HG03439 (cell line): ENCODE measurements at regions not wholly inside any gene's neighbourhood (a gene's known extent, or its start where the extent isn't known, plus 50 kb on each side); places are given as distances from the start of the nearest gene placed in this dataset.

Experiments
- ATAC-seq: cut with Tn5 transposase; IDR thresholded peaks from one replicate; pipeline ENCODE4 v1.9.1; 2021; ENCODE audit warnings: mild to moderate bottlenecking, moderate library complexity; ENCODE audit not compliant: unreplicated experiment

- ATAC-seq = no peak
Measured at GRCh38 chr6:54991761-54992330, 145.3 kb downstream of the FAM83B start.

- ATAC-seq = peak; percentile 53
Measured at GRCh38 chr6:54992789-54993188, 146.2 kb downstream of the FAM83B start.

- no peak for ATAC-seq
Measured at GRCh38 chr6:54993294-54993693, 146.7 kb downstream of the FAM83B start.

DNA sequence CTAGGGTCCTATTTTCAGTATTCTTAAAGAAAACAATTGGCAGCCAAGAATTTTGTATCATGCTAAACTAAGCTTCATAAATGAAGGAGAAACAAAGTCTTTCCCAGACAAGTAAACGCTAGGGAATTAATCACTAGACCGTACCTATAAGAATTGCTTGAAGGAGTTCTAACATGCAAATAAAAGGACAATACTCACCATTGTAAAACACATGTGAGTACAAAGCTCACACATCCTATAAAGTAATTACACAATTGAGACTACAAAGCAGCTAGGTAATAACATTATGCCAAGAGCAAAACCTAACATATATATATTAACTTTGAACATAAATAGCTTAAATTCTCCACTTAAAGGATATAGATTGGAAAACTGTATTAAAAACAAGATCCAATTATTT lies 147.4 kb downstream of the FAM83B start:
- no peak for ATAC-seq

DNA sequence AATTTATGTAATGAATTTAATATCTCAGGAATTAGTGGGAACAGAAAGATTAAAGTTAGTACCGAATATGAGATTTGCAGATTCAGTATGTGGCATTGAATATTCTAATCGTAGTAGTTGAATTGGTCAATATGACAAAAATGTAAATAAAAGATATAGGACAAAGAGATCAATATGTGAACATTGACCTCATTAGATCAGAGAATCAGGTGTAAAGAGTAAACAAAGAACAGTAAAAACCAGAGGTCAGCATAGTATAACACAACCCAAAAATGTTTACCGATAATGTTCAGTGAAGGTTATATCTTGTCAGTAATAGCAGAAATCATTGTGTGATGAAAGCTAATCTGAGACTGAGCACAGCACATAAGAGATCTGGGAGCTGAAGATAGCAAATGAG lies 152.0 kb downstream of the FAM83B start:
- ATAC-seq = no peak

DNA sequence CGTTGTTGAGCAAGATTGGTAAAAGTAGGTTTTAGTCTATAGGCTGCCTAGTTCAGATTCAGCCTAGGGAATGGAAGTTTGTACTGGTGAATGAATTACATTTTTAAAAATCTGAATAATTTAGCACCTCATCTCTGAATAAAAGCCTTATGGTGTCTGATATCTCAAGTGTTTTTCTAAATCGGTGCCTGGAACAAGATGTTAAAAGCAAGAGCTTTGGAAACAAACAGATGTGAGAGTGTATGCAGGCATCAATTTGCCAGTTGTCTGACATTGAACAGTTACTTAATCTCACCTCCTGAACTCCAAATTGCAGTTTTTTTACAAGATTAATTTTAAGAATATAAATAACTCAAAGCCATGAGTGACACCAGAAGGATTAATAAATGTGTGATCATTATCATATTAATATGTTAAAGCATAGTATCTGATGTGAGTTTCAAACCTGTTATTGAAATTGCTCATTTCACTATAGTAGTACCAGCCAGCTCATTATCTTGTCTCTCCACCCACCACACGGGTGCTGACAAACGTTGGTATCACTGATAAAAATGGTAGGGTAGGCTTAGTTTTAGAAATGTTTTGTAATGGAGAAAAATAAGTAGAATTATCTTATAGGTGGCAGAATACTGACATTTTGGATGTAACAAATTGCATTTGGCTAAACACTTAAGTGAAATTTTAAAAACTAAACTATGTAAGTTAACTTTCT lies 157.3 kb downstream of the FAM83B start:
- ATAC-seq = no peak

DNA sequence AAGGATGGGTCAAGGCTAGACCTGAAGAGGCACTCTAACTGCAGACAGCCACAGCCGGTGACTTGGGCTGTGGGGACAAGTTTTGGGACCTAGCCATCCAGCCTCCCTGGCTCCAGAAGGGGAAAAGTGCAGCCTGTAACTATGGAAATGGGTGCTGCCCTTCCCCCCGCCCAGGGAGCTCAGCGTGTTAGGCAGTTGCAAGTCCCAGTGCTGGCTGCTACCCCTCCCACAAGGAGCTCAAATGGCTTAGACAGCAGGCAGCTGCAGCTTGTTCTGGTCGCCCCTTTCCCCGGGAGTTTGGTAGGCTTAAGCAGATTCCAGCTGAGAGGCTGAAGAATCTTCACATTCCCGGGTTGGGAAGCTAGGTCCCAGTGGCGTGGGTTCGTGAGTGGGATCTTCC lies 162.6 kb downstream of the FAM83B start:
- ATAC-seq = no peak

DNA sequence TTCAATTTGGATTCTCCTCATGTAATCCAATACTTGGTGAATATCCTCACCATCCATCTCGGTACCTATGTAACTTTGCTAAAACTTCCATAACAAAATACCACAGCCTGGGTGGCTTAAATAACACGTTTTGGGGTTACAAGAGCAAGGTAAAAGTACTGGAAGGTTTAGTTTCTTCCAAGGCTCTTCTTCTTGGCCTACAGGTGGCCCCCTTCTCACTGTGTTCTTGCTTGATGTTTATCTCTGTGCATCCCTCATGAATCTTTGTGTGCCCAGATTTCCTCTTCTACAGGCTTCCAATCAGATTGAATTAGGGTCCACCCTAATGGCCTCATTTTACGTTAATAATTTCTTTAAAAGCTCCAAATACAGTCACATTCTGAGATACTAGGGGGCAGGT lies 163.3 kb upstream of the HCRTR2 start:
- no peak for ATAC-seq

DNA sequence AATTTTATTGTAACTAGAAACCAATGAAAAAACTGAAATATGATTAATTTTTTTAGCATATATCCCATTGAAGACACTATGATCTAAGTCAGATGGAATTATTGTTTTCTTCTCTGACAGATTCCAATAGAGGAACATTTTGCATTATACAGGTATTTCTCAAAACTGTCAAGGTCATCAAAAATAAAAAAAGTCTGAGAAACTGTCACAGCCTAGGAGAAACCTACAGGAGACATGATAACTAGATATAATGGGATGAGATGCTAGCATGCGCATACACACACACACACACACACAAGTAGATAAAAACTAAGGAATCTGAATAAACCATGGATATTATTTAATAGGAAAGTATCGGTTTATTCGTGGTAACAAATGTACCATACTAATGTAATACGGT lies 161.9 kb upstream of the HCRTR2 start:
- ATAC-seq = no peak

DNA sequence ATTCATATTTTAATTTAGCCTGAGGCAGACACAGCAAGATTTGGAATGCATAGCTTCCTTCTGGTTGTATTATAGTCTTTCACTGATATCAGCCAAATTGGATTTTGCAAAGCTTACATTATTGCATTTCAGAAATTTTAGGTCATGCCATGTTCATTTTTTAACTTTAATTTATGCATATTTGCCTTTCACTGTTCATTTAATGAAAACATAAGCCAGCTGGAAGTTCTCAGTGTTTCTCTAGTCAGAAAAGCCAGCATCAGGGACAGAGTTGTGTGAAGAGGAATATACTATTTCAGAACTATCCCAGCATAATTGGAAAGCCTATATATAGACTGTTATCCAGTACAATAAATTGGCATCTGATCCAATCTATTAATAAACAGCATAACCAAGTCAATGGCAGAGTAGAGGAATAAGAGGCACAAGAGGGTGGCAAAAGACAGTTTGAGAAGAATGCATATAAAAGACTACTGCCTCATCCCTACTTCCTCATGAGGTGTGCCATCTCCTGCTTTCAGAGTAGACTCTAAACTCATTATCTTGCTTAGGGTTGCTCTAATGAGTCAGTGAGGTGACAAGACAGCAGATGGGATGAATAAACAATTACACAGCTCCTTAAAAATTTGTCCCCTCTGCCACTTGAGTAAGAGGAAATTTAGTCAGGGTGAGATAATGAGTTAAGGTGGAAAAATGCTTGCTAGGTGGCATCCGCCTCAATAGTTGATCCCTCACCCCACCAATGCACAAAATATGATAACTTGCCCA lies 159.8 kb upstream of the HCRTR2 start:
- no peak for ATAC-seq

GRCh38 chr6:55016261-55016660 lies 158.1 kb upstream of the HCRTR2 start:
- ATAC-seq = no peak

GRCh38 chr6:55017555-55018300 lies 156.6 kb upstream of the HCRTR2 start:
- no peak for ATAC-seq

DNA sequence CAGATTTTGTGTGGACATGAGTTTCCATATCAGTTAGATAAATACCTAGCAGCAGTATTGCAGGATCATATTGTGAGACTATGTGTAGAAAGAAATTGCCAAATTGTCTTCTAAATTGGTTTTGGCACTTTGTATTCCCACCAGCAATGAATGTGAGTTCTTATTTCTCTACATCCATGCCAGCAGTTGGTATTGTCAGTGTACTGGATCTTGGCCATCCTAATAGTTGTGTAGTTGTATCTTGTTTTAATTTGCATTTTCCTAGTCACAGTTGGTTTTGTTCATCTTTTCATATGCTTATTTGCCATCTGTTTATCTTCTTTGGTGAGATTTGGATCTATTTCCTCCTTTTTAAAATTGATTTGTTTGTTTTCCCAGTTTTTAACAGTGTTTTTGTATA lies 154.7 kb upstream of the HCRTR2 start:
- ATAC-seq = no peak

- no peak for ATAC-seq
Measured at GRCh38 chr6:55023230-55023629, 151.1 kb upstream of the HCRTR2 start.

GRCh38 chr6:55033016-55033546 lies 141.2 kb upstream of the HCRTR2 start:
- no peak for ATAC-seq

DNA sequence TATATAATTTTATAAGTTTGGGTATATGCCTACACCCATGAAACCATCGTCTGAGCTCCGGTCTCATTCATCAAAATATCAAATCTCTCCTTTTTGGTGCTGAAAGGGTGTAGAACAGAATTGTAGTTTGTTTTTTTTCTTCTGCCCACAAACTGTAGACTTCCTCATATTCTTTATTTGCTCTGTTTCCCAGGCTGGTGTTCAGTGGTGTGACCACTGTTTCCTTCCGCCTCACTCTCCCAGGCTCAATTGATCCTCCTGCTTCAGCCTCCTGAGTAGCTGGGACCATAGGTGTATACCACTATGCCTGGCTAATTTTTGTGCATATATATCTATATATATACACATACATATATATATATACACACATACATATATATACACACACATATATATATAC lies 139.6 kb upstream of the HCRTR2 start:
- ATAC-seq = no peak

GRCh38 chr6:55040102-55040848 lies 134.0 kb upstream of the HCRTR2 start:
- no peak for ATAC-seq

- ATAC-seq = no peak
Measured at GRCh38 chr6:55046869-55047422, 127.4 kb upstream of the HCRTR2 start.

DNA sequence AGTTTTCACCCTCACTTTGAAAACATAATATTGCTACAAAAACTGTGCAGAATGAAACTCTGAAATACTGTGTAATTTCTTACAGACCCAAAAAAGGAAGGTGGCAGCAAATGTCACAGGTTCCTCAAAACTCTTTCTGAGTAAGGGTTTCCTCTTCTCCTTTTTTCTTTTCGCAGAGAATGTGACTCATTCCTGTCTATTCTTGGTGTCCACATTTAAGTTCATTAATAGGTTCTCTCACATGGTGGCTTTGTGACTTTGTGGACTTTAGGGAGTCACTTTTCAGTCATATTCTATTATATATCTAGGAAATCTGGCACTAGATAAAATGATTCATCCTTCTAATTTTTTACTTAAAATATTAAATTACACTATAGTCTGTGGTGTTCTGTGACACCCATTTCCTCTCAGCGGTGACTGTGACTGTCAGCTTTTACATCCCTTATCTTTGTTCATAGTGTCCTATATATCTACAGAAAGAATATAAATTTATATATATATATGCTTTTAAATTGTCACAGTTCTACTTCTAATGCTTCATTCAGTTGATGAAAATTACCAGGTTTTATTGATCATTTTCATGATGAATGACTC lies 126.8 kb upstream of the HCRTR2 start:
- ATAC-seq = no peak

DNA sequence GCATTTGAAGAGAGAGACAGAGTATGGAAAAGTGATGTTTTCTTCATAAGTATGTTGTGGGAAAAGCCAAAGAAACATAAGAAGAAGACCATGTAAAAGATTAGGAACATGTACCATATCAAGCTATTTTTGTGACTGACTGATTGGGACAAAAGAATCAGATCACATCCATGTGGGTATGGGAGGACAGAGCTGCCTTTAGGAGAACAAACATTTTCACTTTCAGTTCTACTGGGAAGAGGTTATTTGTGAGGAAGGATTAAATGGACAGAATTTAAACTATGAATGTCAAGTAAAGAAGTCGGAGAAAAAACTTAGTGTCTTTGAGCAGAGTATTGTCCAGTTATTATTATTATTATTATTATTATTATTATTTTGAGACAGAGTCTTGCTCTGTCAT lies 124.4 kb upstream of the HCRTR2 start:
- ATAC-seq = no peak
